ENCODE measurements at regions not wholly inside any gene's neighbourhood (a gene's known extent, or its start where the extent isn't known, plus 50 kb on each side); places are given as distances from the start of the nearest gene placed in this dataset.
"Not testable (repeated sequence)": the region's sequence is repeated elsewhere in the genome, so short reads cannot be mapped to it uniquely, and the experiment has no call there.

DNA sequence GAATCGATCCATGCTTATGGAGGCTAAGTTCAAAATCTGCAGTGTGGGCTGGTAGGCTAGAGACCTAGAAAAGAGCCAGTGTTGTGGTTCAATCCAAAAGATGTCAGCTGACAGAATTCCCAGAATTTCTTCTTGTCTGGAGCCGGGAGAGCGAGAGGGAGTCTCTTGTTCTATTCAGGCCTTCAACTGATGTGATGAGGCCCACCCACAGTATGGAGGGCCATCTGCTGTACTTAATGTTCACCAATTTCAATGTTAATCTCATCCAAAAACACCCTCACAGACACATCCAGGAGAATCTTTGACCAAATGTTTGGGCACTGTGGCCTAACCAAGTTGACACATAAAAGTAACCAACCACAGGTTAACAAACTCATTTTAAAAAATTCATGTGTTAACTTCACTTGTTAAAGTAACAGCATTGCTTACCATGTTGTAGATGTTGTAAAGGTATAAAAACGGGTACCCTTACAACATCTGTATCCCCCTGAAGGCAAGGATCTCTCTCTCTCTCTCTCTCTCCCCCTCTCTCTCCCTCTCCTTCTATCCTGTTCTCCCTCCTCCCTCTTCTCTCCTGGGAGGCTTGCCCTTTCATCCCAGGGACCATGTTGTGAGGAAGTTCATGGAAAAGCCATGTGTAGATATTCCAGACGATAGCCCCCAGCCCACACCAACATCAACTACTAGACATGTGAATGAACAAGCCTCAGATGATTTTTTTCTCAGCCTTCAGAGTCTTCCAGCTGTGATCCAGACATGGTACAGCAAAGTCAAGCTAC is 66.4 kb upstream of the CHD2 start:
- H3K4me3 Mint-ChIP-seq = peak overlapping the region in 1 of 2 donors; percentile 57
- H3K27ac Mint-ChIP-seq = peak overlapping the region; percentile 96
- no peaks in the 10 kb centered on the region for H3K27me3 Mint-ChIP-seq
- peaks cover 24 to 56% of the 10 kb centered on the region in 2 donors for H3K4me1 Mint-ChIP-seq
- peaks cover 0 to 1% of the 10 kb centered on the region in 2 donors for H3K9me3 Mint-ChIP-seq
- DNase-seq (no peak), ATAC-seq (replicated peaks) (no peak)
- H3K36me3 Mint-ChIP-seq = no peaks in the 10 kb centered on the region

DNA sequence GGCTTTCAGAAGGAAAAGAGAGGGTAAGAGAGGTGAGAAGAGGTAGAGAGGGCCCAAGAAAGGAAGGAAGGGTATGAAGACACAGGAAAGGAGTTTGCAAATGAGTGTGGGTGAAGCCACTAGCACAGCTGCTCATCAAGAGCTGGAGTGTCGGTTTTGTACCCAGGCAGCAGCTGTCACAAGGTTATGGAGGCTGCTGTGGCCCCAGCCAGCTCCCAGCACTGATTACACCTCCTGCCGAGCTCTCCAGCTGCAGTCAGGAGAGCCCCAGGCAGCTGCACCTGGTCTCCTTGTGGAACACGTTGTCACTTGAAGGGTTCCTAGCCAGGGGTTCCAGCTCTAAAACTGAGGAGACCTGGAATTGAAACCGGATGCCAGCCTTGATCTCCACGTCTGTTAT is 60.4 kb upstream of the CHD2 start:
- ATAC-seq (replicated peaks) (peak; percentile 36), DNase-seq (no peak)
- H3K36me3 Mint-ChIP-seq = no peaks in the 10 kb centered on the region
- H3K27ac Mint-ChIP-seq = peak overlapping the region; percentile 2
- no peak overlapping the region for H3K4me3 Mint-ChIP-seq
- no peaks in the 10 kb centered on the region for H3K9me3 Mint-ChIP-seq
- H3K27me3 Mint-ChIP-seq = no peaks in the 10 kb centered on the region
- H3K4me1 Mint-ChIP-seq = peaks cover 14 to 30% of the 10 kb centered on the region in 2 donors

DNA sequence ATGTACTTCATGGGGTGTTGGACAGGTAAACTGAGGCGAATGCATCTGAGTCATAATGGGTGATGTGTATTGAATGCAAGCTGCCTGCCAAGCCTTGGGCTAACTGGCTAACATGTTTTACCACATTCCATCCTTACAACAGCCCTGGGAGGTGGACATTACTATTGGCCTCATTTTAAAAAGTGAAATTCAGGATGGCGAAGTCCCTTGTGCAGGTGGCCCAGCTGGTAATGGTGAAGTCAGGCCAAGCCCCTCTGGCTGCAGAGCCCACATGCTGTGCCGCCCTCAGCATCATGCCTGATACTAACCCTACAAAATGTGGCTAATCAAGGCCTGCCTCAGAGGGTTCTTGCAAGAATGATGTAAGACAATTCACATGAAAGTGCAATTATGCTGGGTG is 60.0 kb upstream of the CHD2 start:
- no peak for DNase-seq
- H3K9me3 Mint-ChIP-seq = no peaks in the 10 kb centered on the region
- H3K36me3 Mint-ChIP-seq = no peaks in the 10 kb centered on the region
- ATAC-seq (replicated peaks) = no peak
- H3K4me1 Mint-ChIP-seq = peaks cover 18 to 34% of the 10 kb centered on the region in 2 donors
- H3K27me3 Mint-ChIP-seq = no peaks in the 10 kb centered on the region
- H3K27ac Mint-ChIP-seq = no peak overlapping the region
- H3K4me3 Mint-ChIP-seq = no peak overlapping the region

DNA sequence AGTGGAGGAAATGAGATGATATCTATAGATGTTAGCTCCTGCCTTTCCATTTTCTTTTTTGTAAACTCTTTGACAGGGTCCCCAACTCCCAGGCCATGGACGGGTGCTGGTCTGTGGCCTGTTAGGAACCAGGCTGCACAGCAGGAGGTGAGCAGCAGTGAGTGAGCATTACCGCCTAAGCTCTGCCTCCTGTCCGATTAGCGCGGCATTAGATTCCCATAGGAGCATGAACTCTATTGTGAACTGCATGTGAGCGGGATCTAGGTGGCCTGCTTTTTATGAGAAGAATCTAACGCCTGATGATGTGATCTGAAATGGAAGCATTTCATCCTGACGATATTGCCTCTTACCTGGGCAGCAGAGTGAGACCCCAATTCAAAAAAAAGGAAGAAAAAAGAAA is 56.8 kb upstream of the CHD2 start:
- H3K4me3 Mint-ChIP-seq = no peak overlapping the region
- DNase-seq (no peak), ATAC-seq (replicated peaks) (no peak)
- H3K36me3 Mint-ChIP-seq = no peaks in the 10 kb centered on the region
- H3K27me3 Mint-ChIP-seq = no peaks in the 10 kb centered on the region
- no peak overlapping the region for H3K27ac Mint-ChIP-seq
- H3K9me3 Mint-ChIP-seq = no peaks in the 10 kb centered on the region
- peaks cover 25 to 59% of the 10 kb centered on the region in 2 donors for H3K4me1 Mint-ChIP-seq

DNA sequence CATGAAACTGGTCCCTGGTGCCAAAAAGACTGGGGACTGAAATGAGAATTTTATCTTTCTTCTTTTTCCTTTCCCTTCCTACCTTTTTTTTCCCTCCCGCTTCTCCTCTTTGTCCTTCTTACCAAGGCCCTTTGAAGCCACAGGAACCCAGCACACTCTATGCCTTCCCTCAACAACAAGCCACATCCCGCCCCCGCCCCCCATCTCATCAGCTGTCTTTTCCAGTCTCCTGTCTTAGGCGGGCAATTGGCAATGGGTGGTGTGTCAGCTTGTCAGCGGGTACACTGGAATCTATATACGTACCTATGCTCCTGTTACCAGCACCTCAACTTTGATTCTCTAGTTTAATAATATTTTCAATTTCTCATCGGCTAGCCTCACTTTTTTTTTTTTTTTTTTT is 56.3 kb upstream of the CHD2 start:
- Mint-ChIP-seq H3K9me3 (peaks cover 0 to under 1% of the 10 kb centered on the region in 2 donors), H3K4me3 (no peak overlapping the region), H3K4me1 (peaks cover 24 to 59% of the 10 kb centered on the region in 2 donors), H3K27me3 (no peaks in the 10 kb centered on the region), H3K36me3 (no peaks in the 10 kb centered on the region), H3K27ac (peak overlapping the region; percentile 67)
- DNase-seq (no peak), ATAC-seq (replicated peaks) (no peak)

DNA sequence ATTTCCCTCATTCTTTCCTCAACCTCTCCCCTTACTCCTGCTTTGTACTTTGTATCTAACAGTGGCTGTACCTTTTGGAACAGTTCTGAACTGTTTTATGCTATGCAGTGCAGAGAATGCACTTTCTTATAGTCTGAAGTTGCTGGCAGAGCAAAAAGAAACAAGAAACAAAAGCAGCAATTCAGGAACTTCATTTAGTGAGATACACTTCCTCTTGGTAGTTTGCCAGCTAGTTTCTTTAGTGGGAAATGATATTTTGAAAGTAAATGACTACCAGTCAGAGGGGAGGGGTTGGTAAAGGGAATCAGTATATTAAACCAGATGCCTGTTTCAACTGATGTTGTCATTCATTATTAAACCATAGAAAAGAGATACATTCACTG is 55.0 kb upstream of the CHD2 start:
- H3K27me3 Mint-ChIP-seq = no peaks in the 10 kb centered on the region
- peaks cover 0 to 2% of the 10 kb centered on the region in 2 donors for H3K9me3 Mint-ChIP-seq
- no peaks in the 10 kb centered on the region for H3K36me3 Mint-ChIP-seq
- DNase-seq (no peak), ATAC-seq (replicated peaks) (peak; percentile 67 to 76)
- H3K4me1 Mint-ChIP-seq = peaks cover 22 to 63% of the 10 kb centered on the region in 2 donors
- H3K4me3 Mint-ChIP-seq = peak overlapping the region; percentile 73 to 77
- peak overlapping the region; percentile 95 for H3K27ac Mint-ChIP-seq

DNA sequence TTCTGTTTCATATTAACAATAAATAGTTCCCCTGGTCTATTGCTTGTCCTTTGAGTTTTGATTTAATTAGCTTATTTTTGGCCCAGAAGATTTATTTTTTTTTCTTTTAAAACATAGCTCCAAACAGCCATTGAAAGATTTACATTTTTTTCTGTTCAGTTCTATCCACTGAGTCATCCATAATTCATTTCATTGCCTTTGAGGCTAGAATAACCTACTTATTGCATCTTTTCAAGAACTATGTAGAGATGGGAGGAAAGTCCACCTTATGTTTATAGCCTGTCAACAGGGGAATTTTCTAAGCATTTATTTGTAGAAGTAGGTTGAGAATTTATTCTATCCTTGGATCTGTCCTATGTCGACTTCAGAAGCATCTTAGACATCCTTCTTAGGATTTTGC is 53.4 kb upstream of the CHD2 start:
- Mint-ChIP-seq H3K27me3 (no peaks in the 10 kb centered on the region), H3K36me3 (no peaks in the 10 kb centered on the region), H3K9me3 (peaks cover 0 to 2% of the 10 kb centered on the region in 2 donors), H3K27ac (peak overlapping the region; percentile 25), H3K4me3 (no peak overlapping the region), H3K4me1 (peaks cover 21 to 61% of the 10 kb centered on the region in 2 donors)
- no peak for DNase-seq
- no peak for ATAC-seq (replicated peaks)

DNA sequence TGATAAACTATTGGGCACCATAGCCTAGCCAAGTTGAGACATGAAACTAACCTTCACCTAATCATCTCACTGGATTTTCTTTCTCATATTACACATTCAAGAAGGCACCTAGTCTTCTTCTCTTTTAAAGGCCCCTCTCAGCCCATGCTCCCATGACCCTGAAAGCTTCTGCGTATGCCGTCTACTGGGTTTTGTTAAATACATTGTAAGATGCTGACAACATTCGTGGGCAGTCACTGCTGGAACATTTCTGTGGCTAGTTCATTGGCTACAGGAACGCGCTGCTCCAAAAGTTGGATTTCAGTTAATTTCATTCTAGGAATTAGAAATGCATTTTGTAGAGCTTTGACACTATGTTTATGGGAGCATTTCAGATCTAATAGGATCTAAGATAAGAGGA is 52.3 kb upstream of the CHD2 start:
- ATAC-seq (replicated peaks) = no peak
- H3K9me3 Mint-ChIP-seq = peaks cover 0 to 2% of the 10 kb centered on the region in 2 donors
- no peaks in the 10 kb centered on the region for H3K36me3 Mint-ChIP-seq
- DNase-seq = no peak
- H3K27ac Mint-ChIP-seq = peak overlapping the region; percentile 37
- H3K4me1 Mint-ChIP-seq = peaks cover 20 to 61% of the 10 kb centered on the region in 2 donors
- no peak overlapping the region for H3K4me3 Mint-ChIP-seq
- no peaks in the 10 kb centered on the region for H3K27me3 Mint-ChIP-seq

DNA sequence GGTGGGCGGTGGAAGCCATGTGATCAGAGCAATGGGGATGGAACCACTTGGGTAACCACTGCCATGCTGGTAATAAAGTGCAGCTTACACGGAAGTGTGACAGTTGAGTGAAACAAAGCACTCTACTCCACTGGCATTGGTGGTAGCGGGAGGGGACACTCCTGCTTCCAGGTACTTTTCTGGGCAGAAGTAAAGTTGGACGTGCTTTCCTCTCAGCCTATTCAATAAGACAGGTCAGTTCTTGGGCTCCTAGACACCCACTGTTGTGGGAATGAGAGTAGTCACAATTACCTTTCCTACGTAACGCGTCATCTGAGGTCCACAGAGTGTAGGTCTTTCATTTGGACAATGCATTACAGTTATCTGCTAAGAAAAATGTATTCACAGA is 51.7 kb upstream of the CHD2 start:
- ATAC-seq (replicated peaks) (no peak), DNase-seq (no peak)
- no peak overlapping the region for H3K4me3 Mint-ChIP-seq
- H3K9me3 Mint-ChIP-seq = peaks cover 0 to 2% of the 10 kb centered on the region in 2 donors
- H3K4me1 Mint-ChIP-seq = peaks cover 23 to 60% of the 10 kb centered on the region in 2 donors
- H3K27me3 Mint-ChIP-seq = no peaks in the 10 kb centered on the region
- no peaks in the 10 kb centered on the region for H3K36me3 Mint-ChIP-seq
- no peak overlapping the region for H3K27ac Mint-ChIP-seq

DNA sequence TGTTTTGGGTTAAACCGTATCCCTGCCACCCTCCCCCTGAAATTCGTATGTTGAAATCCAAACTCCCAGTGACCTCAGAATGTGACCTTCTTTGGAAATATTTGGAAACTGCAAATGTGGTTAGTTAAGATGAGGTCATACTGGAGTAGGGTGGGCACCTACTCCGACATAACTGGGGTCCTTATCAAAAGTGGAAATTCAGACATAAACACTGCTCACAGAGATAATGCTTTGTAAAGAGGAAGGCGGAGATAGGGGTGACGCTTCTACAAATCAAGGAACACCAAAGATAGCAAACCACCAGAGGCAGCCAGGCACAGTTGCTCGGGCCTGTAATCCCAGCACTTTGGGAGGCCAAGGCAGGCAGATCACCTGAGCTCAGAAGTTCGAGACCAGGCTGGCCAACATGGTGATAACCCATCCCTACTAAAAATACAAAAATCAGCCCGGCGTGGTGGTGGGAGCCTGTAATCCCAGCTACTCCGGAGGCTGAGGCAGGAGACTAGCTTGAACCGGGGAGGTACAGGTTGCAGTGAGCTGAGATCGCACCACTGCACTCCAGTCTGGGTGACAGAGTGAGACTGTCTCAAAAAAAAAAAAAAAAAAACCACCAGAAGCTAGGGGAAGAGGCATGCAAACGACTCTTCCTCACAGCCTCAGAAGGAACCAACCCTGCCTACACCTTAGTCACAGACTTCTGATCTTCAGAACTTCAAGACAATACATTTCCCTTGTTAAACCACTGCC is 51.1 kb upstream of the CHD2 start:
- H3K4me3 Mint-ChIP-seq = peak overlapping the region; percentile 17 to 22
- DNase-seq = no peak
- H3K27ac Mint-ChIP-seq = peak overlapping the region; percentile 84
- H3K36me3 Mint-ChIP-seq = no peaks in the 10 kb centered on the region
- peak; percentile 90 to 91 for ATAC-seq (replicated peaks)
- peaks cover 0 to 2% of the 10 kb centered on the region in 2 donors for H3K9me3 Mint-ChIP-seq
- H3K27me3 Mint-ChIP-seq = no peaks in the 10 kb centered on the region
- H3K4me1 Mint-ChIP-seq = peaks cover 24 to 62% of the 10 kb centered on the region in 2 donors

DNA sequence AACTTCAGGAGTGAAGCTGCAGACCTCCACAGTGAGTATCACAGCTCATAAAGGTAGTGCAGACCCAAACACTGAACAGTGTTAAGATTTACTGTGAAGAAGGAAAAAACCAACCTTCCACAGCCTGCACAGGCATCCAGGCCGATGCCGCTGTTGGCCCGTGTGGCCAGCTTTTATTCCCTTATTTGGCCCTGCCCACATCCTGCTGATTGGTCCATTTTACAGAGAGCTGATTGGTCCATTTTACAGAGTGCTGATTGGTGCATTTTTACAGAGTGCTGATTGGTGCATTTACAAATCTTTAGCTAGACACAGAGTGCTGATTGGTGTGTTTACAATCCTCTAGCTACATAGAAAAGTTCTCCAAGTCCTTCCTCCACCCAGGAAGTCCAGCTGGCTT is 49.9 kb upstream of the CHD2 start:
- DNase-seq; ATAC-seq (replicated peaks): not testable (repeated sequence)
- peak overlapping the region in 1 of 2 donors; percentile 25 for H3K4me3 Mint-ChIP-seq

More for the DNA sequence above, 49.9 kb upstream of the CHD2 start:
- H3K27me3 Mint-ChIP-seq, H3K36me3 Mint-ChIP-seq, H3K9me3 Mint-ChIP-seq: not testable (repeated sequence)
- Mint-ChIP-seq H3K27ac (peak overlapping the region; percentile 84), H3K4me1 (peaks cover 20 to 57% of the 10 kb centered on the region in 2 donors)
